ENCODE measurements at regions not wholly inside any gene's neighbourhood (a gene's known extent, or its start where the extent isn't known, plus 50 kb on each side); places are given as distances from the start of the nearest gene placed in this dataset.

DNA sequence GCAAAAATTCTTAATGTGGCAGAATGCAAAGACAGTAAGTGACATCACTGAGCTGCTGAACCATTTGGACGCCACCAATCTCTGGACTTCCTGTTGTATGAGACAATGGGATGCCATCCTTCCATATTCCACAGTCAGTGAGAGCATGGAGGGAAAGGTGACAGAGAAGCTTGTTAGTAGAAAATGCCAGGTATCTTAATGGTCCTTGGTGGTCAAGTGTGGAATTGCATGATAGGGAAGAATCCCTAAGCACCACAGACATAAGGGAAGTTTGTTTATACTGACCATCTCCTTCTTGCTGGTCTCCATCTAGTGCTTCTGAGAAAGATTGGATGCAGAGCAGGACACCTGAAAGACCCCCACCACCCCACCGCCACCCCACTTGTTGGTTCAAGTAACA is 1410.0 kb upstream of the TMEM132C start:
- peaks cover 71% of the 10 kb centered on the region for H3K36me3 Mint-ChIP-seq
- no peaks in the 10 kb centered on the region for H3K4me1 Mint-ChIP-seq
- POLR2A ChIA-PET = no interaction called here
- peaks cover 83% of the 10 kb centered on the region for H3K9me3 Mint-ChIP-seq
- H3K4me3 Mint-ChIP-seq = no peak overlapping the region
- CTCF ChIA-PET = interaction anchor here (0.7 kb wide), 1 partner anchor 638 kb away, joined by 3 read pairs; no protein-coding TSS in a partner anchor
- TF ChIP-seq, protein P1, sequence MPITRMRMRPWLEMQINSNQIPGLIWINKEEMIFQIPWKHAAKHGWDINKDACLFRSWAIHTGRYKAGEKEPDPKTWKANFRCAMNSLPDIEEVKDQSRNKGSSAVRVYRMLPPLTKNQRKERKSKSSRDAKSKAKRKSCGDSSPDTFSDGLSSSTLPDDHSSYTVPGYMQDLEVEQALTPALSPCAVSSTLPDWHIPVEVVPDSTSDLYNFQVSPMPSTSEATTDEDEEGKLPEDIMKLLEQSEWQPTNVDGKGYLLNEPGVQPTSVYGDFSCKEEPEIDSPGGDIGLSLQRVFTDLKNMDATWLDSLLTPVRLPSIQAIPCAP (CRISPR knock-in tag; IDR thresholded peaks at IDR 0.05) = no peak
- no peak for TF ChIP-seq ELF4 (CRISPR knock-in tag; IDR thresholded peaks at IDR 0.05; ENCODE audit: low read depth)
- TF ChIP-seq JUN (CRISPR knock-in tag; IDR thresholded peaks at IDR 0.05) = no peak
- no peak for TF ChIP-seq ZNF138 (CRISPR knock-in tag; conservative IDR thresholded peaks at IDR 0.05)
- TF ChIP-seq, protein P2, sequence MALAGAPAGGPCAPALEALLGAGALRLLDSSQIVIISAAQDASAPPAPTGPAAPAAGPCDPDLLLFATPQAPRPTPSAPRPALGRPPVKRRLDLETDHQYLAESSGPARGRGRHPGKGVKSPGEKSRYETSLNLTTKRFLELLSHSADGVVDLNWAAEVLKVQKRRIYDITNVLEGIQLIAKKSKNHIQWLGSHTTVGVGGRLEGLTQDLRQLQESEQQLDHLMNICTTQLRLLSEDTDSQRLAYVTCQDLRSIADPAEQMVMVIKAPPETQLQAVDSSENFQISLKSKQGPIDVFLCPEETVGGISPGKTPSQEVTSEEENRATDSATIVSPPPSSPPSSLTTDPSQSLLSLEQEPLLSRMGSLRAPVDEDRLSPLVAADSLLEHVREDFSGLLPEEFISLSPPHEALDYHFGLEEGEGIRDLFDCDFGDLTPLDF (CRISPR knock-in tag; IDR thresholded peaks at IDR 0.05) = no peak
- TF ChIP-seq, protein P3, sequence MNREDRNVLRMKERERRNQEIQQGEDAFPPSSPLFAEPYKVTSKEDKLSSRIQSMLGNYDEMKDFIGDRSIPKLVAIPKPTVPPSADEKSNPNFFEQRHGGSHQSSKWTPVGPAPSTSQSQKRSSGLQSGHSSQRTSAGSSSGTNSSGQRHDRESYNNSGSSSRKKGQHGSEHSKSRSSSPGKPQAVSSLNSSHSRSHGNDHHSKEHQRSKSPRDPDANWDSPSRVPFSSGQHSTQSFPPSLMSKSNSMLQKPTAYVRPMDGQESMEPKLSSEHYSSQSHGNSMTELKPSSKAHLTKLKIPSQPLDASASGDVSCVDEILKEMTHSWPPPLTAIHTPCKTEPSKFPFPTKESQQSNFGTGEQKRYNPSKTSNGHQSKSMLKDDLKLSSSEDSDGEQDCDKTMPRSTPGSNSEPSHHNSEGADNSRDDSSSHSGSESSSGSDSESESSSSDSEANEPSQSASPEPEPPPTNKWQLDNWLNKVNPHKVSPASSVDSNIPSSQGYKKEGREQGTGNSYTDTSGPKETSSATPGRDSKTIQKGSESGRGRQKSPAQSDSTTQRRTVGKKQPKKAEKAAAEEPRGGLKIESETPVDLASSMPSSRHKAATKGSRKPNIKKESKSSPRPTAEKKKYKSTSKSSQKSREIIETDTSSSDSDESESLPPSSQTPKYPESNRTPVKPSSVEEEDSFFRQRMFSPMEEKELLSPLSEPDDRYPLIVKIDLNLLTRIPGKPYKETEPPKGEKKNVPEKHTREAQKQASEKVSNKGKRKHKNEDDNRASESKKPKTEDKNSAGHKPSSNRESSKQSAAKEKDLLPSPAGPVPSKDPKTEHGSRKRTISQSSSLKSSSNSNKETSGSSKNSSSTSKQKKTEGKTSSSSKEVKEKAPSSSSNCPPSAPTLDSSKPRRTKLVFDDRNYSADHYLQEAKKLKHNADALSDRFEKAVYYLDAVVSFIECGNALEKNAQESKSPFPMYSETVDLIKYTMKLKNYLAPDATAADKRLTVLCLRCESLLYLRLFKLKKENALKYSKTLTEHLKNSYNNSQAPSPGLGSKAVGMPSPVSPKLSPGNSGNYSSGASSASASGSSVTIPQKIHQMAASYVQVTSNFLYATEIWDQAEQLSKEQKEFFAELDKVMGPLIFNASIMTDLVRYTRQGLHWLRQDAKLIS (CRISPR knock-in tag; IDR thresholded peaks at IDR 0.05; ENCODE audit: borderline replicate concordance) = no peak
- TF ChIP-seq EMX1 (CRISPR knock-in tag; IDR thresholded peaks at IDR 0.05) = no peak
- H3K27me3 Mint-ChIP-seq (ENCODE audit: low read depth) = peaks cover 3% of the 10 kb centered on the region; the same call in 1 of the 2 replicates
- no peak overlapping the region for H3K27ac Mint-ChIP-seq
- DNase-seq (ENCODE audit: low spot score) = no peak
- ATAC-seq = no peak

DNA sequence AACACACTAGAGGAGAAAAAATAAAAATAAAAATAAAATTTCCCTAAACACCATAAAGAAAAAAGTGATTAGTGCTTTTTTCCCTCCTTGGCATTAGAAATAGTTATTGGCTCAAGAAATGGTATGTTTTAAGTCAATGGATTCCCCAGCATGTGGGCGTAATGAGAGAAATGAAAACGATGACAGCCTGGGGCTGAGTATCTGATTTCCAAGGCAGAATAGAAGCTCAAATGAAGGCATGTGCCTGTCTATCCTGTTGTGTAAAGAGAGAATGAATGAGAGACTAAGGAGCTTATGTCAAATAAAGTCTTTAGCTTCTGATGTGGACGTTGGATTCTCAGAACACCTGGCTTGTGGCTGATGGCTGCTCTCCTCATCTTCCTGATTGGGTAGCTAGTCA is 1408.4 kb upstream of the TMEM132C start:
- peaks cover 3% of the 10 kb centered on the region; the same call in 1 of the 2 replicates for H3K27me3 Mint-ChIP-seq (ENCODE audit: low read depth)
- no peaks in the 10 kb centered on the region for H3K4me1 Mint-ChIP-seq
- no peak overlapping the region for H3K4me3 Mint-ChIP-seq
- CTCF ChIA-PET = no interaction called here
- peaks cover 73% of the 10 kb centered on the region for H3K9me3 Mint-ChIP-seq
- POLR2A ChIA-PET = no interaction called here
- H3K36me3 Mint-ChIP-seq = peaks cover 63% of the 10 kb centered on the region
- no peak for ATAC-seq
- DNase-seq (ENCODE audit: low spot score) = no peak
- no peak overlapping the region for H3K27ac Mint-ChIP-seq
- TF ChIP-seq, protein P1 (CRISPR knock-in tag; IDR thresholded peaks at IDR 0.05) = no peak
- TF ChIP-seq MXD4 (CRISPR knock-in tag; IDR thresholded peaks at IDR 0.05; ENCODE audit: borderline replicate concordance) = no peak
- no peak for TF ChIP-seq TEAD4 (CRISPR knock-in tag; IDR thresholded peaks at IDR 0.05)
- TF ChIP-seq, protein P4, sequence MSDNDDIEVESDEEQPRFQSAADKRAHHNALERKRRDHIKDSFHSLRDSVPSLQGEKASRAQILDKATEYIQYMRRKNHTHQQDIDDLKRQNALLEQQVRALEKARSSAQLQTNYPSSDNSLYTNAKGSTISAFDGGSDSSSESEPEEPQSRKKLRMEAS (CRISPR knock-in tag; IDR thresholded peaks at IDR 0.05) = no peak
- no peak for TF ChIP-seq ZNF317 (CRISPR knock-in tag; IDR thresholded peaks at IDR 0.05; ENCODE audit: borderline replicate concordance, low read depth)
- TF ChIP-seq, protein P5, sequence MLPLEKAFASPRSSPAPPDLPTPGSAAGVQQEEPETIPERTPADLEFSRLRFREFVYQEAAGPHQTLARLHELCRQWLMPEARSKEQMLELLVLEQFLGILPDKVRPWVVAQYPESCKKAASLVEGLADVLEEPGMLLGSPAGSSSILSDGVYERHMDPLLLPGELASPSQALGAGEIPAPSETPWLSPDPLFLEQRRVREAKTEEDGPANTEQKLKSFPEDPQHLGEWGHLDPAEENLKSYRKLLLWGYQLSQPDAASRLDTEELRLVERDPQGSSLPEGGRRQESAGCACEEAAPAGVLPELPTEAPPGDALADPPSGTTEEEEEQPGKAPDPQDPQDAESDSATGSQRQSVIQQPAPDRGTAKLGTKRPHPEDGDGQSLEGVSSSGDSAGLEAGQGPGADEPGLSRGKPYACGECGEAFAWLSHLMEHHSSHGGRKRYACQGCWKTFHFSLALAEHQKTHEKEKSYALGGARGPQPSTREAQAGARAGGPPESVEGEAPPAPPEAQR (CRISPR knock-in tag; IDR thresholded peaks at IDR 0.05) = no peak
- TF ChIP-seq JUN (CRISPR knock-in tag; IDR thresholded peaks at IDR 0.05) = no peak
- TF ChIP-seq NR1H2 (CRISPR knock-in tag; IDR thresholded peaks at IDR 0.05) = no peak
- TF ChIP-seq, protein P6, sequence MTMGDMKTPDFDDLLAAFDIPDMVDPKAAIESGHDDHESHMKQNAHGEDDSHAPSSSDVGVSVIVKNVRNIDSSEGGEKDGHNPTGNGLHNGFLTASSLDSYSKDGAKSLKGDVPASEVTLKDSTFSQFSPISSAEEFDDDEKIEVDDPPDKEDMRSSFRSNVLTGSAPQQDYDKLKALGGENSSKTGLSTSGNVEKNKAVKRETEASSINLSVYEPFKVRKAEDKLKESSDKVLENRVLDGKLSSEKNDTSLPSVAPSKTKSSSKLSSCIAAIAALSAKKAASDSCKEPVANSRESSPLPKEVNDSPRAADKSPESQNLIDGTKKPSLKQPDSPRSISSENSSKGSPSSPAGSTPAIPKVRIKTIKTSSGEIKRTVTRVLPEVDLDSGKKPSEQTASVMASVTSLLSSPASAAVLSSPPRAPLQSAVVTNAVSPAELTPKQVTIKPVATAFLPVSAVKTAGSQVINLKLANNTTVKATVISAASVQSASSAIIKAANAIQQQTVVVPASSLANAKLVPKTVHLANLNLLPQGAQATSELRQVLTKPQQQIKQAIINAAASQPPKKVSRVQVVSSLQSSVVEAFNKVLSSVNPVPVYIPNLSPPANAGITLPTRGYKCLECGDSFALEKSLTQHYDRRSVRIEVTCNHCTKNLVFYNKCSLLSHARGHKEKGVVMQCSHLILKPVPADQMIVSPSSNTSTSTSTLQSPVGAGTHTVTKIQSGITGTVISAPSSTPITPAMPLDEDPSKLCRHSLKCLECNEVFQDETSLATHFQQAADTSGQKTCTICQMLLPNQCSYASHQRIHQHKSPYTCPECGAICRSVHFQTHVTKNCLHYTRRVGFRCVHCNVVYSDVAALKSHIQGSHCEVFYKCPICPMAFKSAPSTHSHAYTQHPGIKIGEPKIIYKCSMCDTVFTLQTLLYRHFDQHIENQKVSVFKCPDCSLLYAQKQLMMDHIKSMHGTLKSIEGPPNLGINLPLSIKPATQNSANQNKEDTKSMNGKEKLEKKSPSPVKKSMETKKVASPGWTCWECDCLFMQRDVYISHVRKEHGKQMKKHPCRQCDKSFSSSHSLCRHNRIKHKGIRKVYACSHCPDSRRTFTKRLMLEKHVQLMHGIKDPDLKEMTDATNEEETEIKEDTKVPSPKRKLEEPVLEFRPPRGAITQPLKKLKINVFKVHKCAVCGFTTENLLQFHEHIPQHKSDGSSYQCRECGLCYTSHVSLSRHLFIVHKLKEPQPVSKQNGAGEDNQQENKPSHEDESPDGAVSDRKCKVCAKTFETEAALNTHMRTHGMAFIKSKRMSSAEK (CRISPR knock-in tag; IDR thresholded peaks at IDR 0.05; ENCODE audit: borderline replicate concordance) = no peak
- TF ChIP-seq, protein P2 (CRISPR knock-in tag; IDR thresholded peaks at IDR 0.05) = no peak
- no peak for TF ChIP-seq NFE2L1 (CRISPR knock-in tag; IDR thresholded peaks at IDR 0.05)
- no peak for TF ChIP-seq ZNF416 (CRISPR knock-in tag; IDR thresholded peaks at IDR 0.05)
- TF ChIP-seq, protein P7, sequence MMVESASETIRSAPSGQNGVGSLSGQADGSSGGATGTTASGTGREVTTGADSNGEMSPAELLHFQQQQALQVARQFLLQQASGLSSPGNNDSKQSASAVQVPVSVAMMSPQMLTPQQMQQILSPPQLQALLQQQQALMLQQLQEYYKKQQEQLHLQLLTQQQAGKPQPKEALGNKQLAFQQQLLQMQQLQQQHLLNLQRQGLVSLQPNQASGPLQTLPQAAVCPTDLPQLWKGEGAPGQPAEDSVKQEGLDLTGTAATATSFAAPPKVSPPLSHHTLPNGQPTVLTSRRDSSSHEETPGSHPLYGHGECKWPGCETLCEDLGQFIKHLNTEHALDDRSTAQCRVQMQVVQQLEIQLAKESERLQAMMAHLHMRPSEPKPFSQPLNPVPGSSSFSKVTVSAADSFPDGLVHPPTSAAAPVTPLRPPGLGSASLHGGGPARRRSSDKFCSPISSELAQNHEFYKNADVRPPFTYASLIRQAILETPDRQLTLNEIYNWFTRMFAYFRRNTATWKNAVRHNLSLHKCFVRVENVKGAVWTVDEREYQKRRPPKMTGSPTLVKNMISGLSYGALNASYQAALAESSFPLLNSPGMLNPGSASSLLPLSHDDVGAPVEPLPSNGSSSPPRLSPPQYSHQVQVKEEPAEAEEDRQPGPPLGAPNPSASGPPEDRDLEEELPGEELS (CRISPR knock-in tag; IDR thresholded peaks at IDR 0.05) = no peak
- no peak for TF ChIP-seq ELF4 (CRISPR knock-in tag; IDR thresholded peaks at IDR 0.05; ENCODE audit: low read depth)
- TF ChIP-seq ZNF232 (CRISPR knock-in tag; IDR thresholded peaks at IDR 0.05) = no peak
